ENCODE measurements at regions not wholly inside any gene's neighbourhood (a gene's known extent, or its start where the extent isn't known, plus 50 kb on each side); places are given as distances from the start of the nearest gene placed in this dataset.

DNA sequence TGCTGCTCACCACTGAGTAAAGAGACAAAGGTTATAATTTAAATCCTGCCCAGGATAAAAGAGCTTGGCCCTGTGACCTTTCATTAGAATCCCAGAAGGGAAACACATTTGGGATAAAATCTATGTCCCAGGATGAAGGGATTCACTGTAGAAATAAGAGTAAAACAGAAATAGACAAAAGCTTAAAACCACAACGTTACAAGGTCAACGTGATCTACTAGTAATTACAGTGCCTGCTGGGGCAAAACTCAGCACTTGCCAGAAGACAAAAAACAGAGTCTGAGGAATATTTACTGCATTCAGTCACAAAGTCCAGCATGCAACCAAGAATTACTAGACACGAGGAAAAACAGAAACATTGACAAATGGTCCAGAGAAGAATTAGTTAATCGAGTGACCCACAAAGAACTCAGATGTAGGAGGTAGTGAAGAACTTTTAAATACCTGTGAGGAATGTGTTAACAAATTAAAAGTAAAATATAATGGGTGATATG is 982.3 kb downstream of the GATA3 start:
- H3K4me3 ChIP-seq: no peak overlapping the region
- H3K27ac ChIP-seq: no peak overlapping the region
- no peaks in the 10 kb centered on the region for H3K4me1 ChIP-seq
- no peak for TF ChIP-seq POLR2A (IDR thresholded peaks at IDR 0.05)
- TF ChIP-seq, protein P1, sequence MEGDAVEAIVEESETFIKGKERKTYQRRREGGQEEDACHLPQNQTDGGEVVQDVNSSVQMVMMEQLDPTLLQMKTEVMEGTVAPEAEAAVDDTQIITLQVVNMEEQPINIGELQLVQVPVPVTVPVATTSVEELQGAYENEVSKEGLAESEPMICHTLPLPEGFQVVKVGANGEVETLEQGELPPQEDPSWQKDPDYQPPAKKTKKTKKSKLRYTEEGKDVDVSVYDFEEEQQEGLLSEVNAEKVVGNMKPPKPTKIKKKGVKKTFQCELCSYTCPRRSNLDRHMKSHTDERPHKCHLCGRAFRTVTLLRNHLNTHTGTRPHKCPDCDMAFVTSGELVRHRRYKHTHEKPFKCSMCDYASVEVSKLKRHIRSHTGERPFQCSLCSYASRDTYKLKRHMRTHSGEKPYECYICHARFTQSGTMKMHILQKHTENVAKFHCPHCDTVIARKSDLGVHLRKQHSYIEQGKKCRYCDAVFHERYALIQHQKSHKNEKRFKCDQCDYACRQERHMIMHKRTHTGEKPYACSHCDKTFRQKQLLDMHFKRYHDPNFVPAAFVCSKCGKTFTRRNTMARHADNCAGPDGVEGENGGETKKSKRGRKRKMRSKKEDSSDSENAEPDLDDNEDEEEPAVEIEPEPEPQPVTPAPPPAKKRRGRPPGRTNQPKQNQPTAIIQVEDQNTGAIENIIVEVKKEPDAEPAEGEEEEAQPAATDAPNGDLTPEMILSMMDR (IDR thresholded peaks at IDR 0.05): no peak
- no peak for DNase-seq
- H3K9me3 ChIP-seq: no peaks in the 10 kb centered on the region
- no peaks in the 10 kb centered on the region for H3K27me3 ChIP-seq
- no peaks in the 10 kb centered on the region for H3K36me3 ChIP-seq

DNA sequence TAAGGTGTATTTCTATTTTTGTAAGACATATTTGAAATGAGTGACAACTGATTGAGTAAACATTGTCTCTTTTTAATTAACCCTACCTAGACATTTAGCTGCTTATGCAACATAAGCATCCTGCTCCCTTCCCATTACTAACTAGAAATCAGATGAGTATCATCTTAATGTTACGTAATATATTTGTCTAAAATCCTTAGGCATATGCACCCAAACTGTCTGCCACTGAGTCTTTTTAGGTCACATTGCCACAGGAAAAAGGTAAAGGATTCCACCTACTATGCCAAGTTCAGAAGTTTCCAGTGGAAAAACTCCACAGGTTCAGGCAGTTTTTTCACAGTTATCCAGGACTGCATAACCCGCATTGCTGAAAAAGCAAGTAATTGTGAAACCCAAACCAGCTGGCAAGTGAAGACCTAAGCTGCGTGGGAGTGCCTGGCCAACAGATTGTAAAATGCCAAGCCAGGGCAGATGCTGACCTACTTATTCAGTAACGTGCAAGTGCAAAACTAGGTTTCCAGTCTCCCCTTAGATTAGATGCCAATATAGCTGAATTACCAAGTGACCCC is 983.7 kb downstream of the GATA3 start:
- Histone ChIP-seq H3K27me3 (no peaks in the 10 kb centered on the region), H3K4me3 (no peak overlapping the region), H3K36me3 (no peaks in the 10 kb centered on the region), H3K27ac (no peak overlapping the region), H3K4me1 (no peaks in the 10 kb centered on the region), H3K9me3 (no peaks in the 10 kb centered on the region)
- no peak for DNase-seq
- TF ChIP-seq, protein P1 (IDR thresholded peaks at IDR 0.05): no peak

DNA sequence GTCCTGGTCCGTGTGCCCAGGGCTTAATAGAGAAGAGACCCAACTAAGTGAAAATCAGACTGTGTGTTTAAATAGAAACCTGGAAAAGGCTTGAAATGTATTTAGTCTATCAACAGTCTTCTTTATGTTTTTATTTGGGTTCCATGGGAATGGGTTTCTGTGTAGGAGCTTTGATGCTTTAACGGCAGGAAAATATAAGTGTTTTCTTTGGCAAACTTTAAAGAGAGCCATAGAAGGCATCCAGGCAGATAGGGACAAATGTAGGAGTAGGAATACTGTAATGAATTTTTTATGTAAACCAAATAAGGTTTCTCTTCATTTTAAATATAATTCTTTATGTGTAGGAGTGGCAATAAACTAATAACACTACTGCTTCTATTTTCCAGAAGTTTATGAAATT is 989.0 kb downstream of the GATA3 start:
- no peak for DNase-seq
- no peak overlapping the region for H3K4me3 ChIP-seq
- H3K27ac ChIP-seq: no peak overlapping the region
- TF ChIP-seq, protein P1 (IDR thresholded peaks at IDR 0.05): no peak
- TF ChIP-seq POLR2A (IDR thresholded peaks at IDR 0.05): no peak
- H3K4me1 ChIP-seq: no peaks in the 10 kb centered on the region
- no peaks in the 10 kb centered on the region for H3K27me3 ChIP-seq
- no peaks in the 10 kb centered on the region for H3K36me3 ChIP-seq
- H3K9me3 ChIP-seq: no peaks in the 10 kb centered on the region

DNA sequence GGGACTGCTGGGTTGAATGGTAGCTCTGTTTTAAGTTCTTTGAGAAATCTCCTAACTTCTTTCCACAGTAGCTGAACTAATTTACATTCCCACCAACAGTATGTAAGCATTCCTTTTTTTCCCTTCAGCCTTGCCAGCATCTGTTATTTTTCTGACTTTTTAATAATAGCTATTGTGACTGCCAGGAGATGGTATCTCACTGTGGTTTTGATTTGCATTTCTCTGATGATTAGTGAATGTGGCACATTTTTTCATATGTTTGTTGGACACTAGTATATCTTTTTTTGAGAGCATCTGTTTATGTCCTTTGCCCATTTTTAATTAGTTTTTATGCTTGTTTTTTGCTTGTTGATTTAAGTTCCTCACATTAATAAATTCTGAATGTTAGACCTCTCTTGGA is 990.8 kb downstream of the GATA3 start:
- H3K9me3 ChIP-seq: no peaks in the 10 kb centered on the region
- no peak overlapping the region for H3K27ac ChIP-seq
- no peaks in the 10 kb centered on the region for H3K4me1 ChIP-seq
- H3K36me3 ChIP-seq: no peaks in the 10 kb centered on the region
- no peak for DNase-seq
- TF ChIP-seq, protein P1 (IDR thresholded peaks at IDR 0.05): no peak
- H3K4me3 ChIP-seq: no peak overlapping the region
- no peaks in the 10 kb centered on the region for H3K27me3 ChIP-seq

DNA sequence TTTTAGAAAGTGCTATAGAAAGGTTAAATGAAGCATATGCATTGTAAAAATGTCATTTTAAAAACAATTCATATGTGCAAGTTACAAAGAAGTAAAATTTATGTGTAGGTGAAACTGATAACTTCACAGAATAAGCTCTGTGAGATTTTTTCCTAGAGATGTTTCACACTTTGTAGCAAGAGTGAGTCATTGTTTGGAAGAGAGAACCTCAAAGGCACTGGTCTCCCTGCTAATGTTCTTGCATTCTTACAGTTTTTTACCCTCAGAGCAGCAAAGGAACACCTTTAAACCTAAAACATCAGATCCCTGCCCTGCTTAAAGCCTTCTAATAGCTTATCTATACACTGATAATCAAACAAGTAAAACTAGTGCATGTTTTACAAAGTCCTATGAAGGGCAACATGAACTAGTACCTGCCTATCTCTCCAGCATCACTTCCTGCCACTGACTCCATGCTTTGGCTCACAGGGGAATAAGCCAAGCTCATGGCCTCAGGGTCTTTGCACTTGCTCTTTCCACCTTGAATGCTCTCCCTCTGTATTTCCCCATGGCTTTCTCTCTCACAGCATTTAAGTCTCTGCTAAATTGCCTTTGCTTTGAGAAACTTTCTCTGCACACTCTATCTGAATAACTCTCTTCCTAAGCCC is 997.0 kb downstream of the GATA3 start:
- Histone ChIP-seq H3K4me1 (no peaks in the 10 kb centered on the region), H3K27ac (no peak overlapping the region), H3K27me3 (no peaks in the 10 kb centered on the region), H3K4me3 (no peak overlapping the region), H3K36me3 (no peaks in the 10 kb centered on the region), H3K9me3 (no peaks in the 10 kb centered on the region)
- DNase-seq: no peak
- no peak for TF ChIP-seq POLR2A (IDR thresholded peaks at IDR 0.05)
- TF ChIP-seq, protein P1 (IDR thresholded peaks at IDR 0.05): no peak
